ENCODE measurements at regions not wholly inside any gene's neighbourhood (a gene's known extent, or its start where the extent isn't known, plus 50 kb on each side); places are given as distances from the start of the nearest gene placed in this dataset.

GRCh38 chr3:72698154-72698917 lies 149.9 kb downstream of the SHQ1 start:
- H3K9me3 ChIP-seq (ENCODE audit: control insufficient read depth in 1 of 2, low read length in 2 of 2): no peaks in the 10 kb centered on the region
- H3K4me3 ChIP-seq (ENCODE audit: low read depth in 1 of 2, low read length in 2 of 2): no peak overlapping the region
- no peaks in the 10 kb centered on the region for H3K27me3 ChIP-seq (ENCODE audit: low read depth, low read length)
- peaks cover 0 to 7% of the 10 kb centered on the region in 2 donors for H3K4me1 ChIP-seq (ENCODE audit: control insufficient read depth in 1 of 2, insufficient read depth in 2 of 2, low read length in 2 of 2)
- no peaks in the 10 kb centered on the region for H3K36me3 ChIP-seq (ENCODE audit: control insufficient read depth in 1 of 2, insufficient read depth in 2 of 2, low read length in 2 of 2)
- no peak overlapping the region for H3K27ac ChIP-seq (ENCODE audit: low read length)

DNA sequence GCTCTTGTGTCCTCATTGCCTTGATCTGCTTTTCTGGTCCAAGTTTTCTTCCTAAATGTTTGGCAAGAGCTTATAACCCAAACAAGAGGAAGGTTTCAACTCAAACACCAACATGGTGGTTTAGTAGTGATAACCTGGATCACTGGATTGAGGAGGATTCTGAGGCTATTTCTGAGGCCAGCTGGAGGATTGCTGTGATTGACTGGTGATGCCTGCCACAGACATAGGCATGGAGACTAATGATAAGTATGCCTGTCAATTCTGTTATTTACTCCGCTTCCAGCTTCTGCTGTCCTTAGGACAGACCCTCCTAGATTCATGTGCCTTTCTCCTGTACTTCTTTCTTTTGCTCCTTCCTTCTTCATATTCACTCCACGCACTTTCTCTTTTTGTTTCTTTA lies 150.5 kb downstream of the SHQ1 start:
- H3K9me3 ChIP-seq (ENCODE audit: control insufficient read depth in 1 of 2, low read length in 2 of 2): no peaks in the 10 kb centered on the region
- no peak overlapping the region for H3K4me3 ChIP-seq (ENCODE audit: low read depth in 1 of 2, low read length in 2 of 2)
- H3K4me1 ChIP-seq (ENCODE audit: control insufficient read depth in 1 of 2, insufficient read depth in 2 of 2, low read length in 2 of 2): peaks cover 0 to 7% of the 10 kb centered on the region in 2 donors
- no peak overlapping the region for H3K27ac ChIP-seq (ENCODE audit: low read length)
- H3K36me3 ChIP-seq (ENCODE audit: control insufficient read depth in 1 of 2, insufficient read depth in 2 of 2, low read length in 2 of 2): no peaks in the 10 kb centered on the region
- H3K27me3 ChIP-seq (ENCODE audit: low read depth, low read length): no peaks in the 10 kb centered on the region

DNA sequence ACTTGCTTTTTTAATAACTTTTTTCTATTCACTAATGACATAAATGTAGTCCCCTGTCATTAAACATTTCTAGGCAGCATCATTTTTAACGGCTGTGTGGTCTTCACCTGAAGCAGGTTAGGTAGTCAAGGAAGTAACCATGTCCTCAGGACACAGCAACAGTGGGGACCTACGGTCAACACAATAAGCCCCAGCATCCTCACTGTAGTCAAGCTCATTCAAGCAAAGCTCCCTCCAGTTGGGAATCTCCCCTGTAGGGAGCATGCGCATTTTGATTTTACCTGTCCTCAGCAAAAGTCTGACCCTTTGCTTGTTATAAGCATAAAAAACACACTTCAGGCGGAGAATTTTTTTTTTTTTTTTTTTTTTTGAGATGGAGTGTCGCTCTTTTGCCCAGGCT lies 151.4 kb downstream of the SHQ1 start:
- Histone ChIP-seq H3K4me3 (ENCODE audit: low read depth in 1 of 2, low read length in 2 of 2) (no peak overlapping the region), H3K27ac (ENCODE audit: low read length) (no peak overlapping the region), H3K4me1 (ENCODE audit: control insufficient read depth in 1 of 2, insufficient read depth in 2 of 2, low read length in 2 of 2) (peaks cover 0 to 7% of the 10 kb centered on the region in 2 donors), H3K27me3 (ENCODE audit: low read depth, low read length) (no peaks in the 10 kb centered on the region), H3K9me3 (ENCODE audit: control insufficient read depth in 1 of 2, low read length in 2 of 2) (no peaks in the 10 kb centered on the region), H3K36me3 (ENCODE audit: control insufficient read depth in 1 of 2, insufficient read depth in 2 of 2, low read length in 2 of 2) (no peaks in the 10 kb centered on the region)

GRCh38 chr3:72694398-72694797 lies 153.8 kb downstream of the SHQ1 start:
- no peak overlapping the region for H3K4me3 ChIP-seq (ENCODE audit: low read depth in 1 of 2, low read length in 2 of 2)
- H3K36me3 ChIP-seq (ENCODE audit: control insufficient read depth in 1 of 2, insufficient read depth in 2 of 2, low read length in 2 of 2): no peaks in the 10 kb centered on the region
- no peaks in the 10 kb centered on the region for H3K9me3 ChIP-seq (ENCODE audit: control insufficient read depth in 1 of 2, low read length in 2 of 2)
- H3K27ac ChIP-seq (ENCODE audit: low read length): no peak overlapping the region
- peaks cover 0 to 7% of the 10 kb centered on the region in 2 donors for H3K4me1 ChIP-seq (ENCODE audit: control insufficient read depth in 1 of 2, insufficient read depth in 2 of 2, low read length in 2 of 2)
- no peaks in the 10 kb centered on the region for H3K27me3 ChIP-seq (ENCODE audit: low read depth, low read length)

DNA sequence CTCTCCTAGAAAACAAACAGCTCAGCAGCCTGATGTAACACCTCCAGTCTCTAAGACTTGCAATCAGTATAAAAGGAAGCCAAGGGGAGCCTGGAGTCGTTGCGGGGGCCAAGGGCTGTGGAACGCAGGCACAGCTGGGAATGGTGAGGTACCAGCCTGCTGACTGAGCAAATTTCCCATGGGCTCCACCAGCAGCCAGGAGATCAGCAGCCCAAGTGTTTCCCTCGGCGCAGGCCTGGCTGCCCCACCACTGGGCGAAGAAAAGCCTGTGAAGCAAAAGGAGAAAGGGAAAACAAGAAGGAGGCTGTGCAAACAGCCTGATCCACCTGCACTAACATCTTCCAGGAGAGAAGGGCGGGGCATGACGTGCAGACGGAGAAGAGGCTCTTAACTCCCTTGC lies 155.3 kb downstream of the SHQ1 start:
- Histone ChIP-seq H3K4me1 (ENCODE audit: control insufficient read depth in 1 of 2, insufficient read depth in 2 of 2, low read length in 2 of 2) (peaks cover 0 to 7% of the 10 kb centered on the region in 2 donors), H3K27ac (ENCODE audit: low read length) (no peak overlapping the region), H3K4me3 (ENCODE audit: low read depth in 1 of 2, low read length in 2 of 2) (no peak overlapping the region), H3K36me3 (ENCODE audit: control insufficient read depth in 1 of 2, insufficient read depth in 2 of 2, low read length in 2 of 2) (no peaks in the 10 kb centered on the region), H3K27me3 (ENCODE audit: low read depth, low read length) (no peaks in the 10 kb centered on the region), H3K9me3 (ENCODE audit: control insufficient read depth in 1 of 2, low read length in 2 of 2) (no peaks in the 10 kb centered on the region)

- H3K27ac ChIP-seq (ENCODE audit: low read length): no peak overlapping the region
- peaks cover 0 to 7% of the 10 kb centered on the region in 2 donors for H3K4me1 ChIP-seq (ENCODE audit: control insufficient read depth in 1 of 2, insufficient read depth in 2 of 2, low read length in 2 of 2)
- no peaks in the 10 kb centered on the region for H3K9me3 ChIP-seq (ENCODE audit: control insufficient read depth in 1 of 2, low read length in 2 of 2)
- no peaks in the 10 kb centered on the region for H3K27me3 ChIP-seq (ENCODE audit: low read depth, low read length)
- H3K36me3 ChIP-seq (ENCODE audit: control insufficient read depth in 1 of 2, insufficient read depth in 2 of 2, low read length in 2 of 2): no peaks in the 10 kb centered on the region
- H3K4me3 ChIP-seq (ENCODE audit: low read depth in 1 of 2, low read length in 2 of 2): no peak overlapping the region
Measured at GRCh38 chr3:72690629-72691028, 157.6 kb downstream of the SHQ1 start.

GRCh38 chr3:72682936-72683452 lies 165.3 kb downstream of the SHQ1 start:
- H3K4me1 ChIP-seq (ENCODE audit: control insufficient read depth in 1 of 2, insufficient read depth in 2 of 2, low read length in 2 of 2): no peaks in the 10 kb centered on the region
- no peak overlapping the region for H3K27ac ChIP-seq (ENCODE audit: low read length)
- no peaks in the 10 kb centered on the region for H3K9me3 ChIP-seq (ENCODE audit: control insufficient read depth in 1 of 2, low read length in 2 of 2)
- no peaks in the 10 kb centered on the region for H3K27me3 ChIP-seq (ENCODE audit: low read depth, low read length)
- no peaks in the 10 kb centered on the region for H3K36me3 ChIP-seq (ENCODE audit: control insufficient read depth in 1 of 2, insufficient read depth in 2 of 2, low read length in 2 of 2)
- no peak overlapping the region for H3K4me3 ChIP-seq (ENCODE audit: low read depth in 1 of 2, low read length in 2 of 2)

GRCh38 chr3:72681598-72681997 lies 166.6 kb downstream of the SHQ1 start:
- no peaks in the 10 kb centered on the region for H3K36me3 ChIP-seq (ENCODE audit: control insufficient read depth in 1 of 2, insufficient read depth in 2 of 2, low read length in 2 of 2)
- H3K27me3 ChIP-seq (ENCODE audit: low read depth, low read length): no peaks in the 10 kb centered on the region
- H3K4me3 ChIP-seq (ENCODE audit: low read depth in 1 of 2, low read length in 2 of 2): no peak overlapping the region
- H3K4me1 ChIP-seq (ENCODE audit: control insufficient read depth in 1 of 2, insufficient read depth in 2 of 2, low read length in 2 of 2): no peaks in the 10 kb centered on the region
- H3K27ac ChIP-seq (ENCODE audit: low read length): no peak overlapping the region
- H3K9me3 ChIP-seq (ENCODE audit: control insufficient read depth in 1 of 2, low read length in 2 of 2): no peaks in the 10 kb centered on the region

GRCh38 chr3:72680766-72681165 lies 167.5 kb downstream of the SHQ1 start:
- Histone ChIP-seq H3K27ac (ENCODE audit: low read length) (no peak overlapping the region), H3K36me3 (ENCODE audit: control insufficient read depth in 1 of 2, insufficient read depth in 2 of 2, low read length in 2 of 2) (no peaks in the 10 kb centered on the region), H3K4me1 (ENCODE audit: control insufficient read depth in 1 of 2, insufficient read depth in 2 of 2, low read length in 2 of 2) (no peaks in the 10 kb centered on the region), H3K9me3 (ENCODE audit: control insufficient read depth in 1 of 2, low read length in 2 of 2) (no peaks in the 10 kb centered on the region), H3K27me3 (ENCODE audit: low read depth, low read length) (no peaks in the 10 kb centered on the region), H3K4me3 (ENCODE audit: low read depth in 1 of 2, low read length in 2 of 2) (no peak overlapping the region)

GRCh38 chr3:72679540-72680198 lies 168.6 kb downstream of the SHQ1 start:
- Histone ChIP-seq H3K27ac (ENCODE audit: low read length) (no peak overlapping the region), H3K4me1 (ENCODE audit: control insufficient read depth in 1 of 2, insufficient read depth in 2 of 2, low read length in 2 of 2) (no peaks in the 10 kb centered on the region), H3K9me3 (ENCODE audit: control insufficient read depth in 1 of 2, low read length in 2 of 2) (no peaks in the 10 kb centered on the region)

GRCh38 chr3:72678867-72679266 lies 169.4 kb downstream of the SHQ1 start:
- H3K36me3 ChIP-seq (ENCODE audit: control insufficient read depth in 1 of 2, insufficient read depth in 2 of 2, low read length in 2 of 2): no peaks in the 10 kb centered on the region
- H3K4me1 ChIP-seq (ENCODE audit: control insufficient read depth in 1 of 2, insufficient read depth in 2 of 2, low read length in 2 of 2): no peaks in the 10 kb centered on the region
- H3K9me3 ChIP-seq (ENCODE audit: control insufficient read depth in 1 of 2, low read length in 2 of 2): no peaks in the 10 kb centered on the region
- H3K4me3 ChIP-seq (ENCODE audit: low read depth in 1 of 2, low read length in 2 of 2): no peak overlapping the region
- no peaks in the 10 kb centered on the region for H3K27me3 ChIP-seq (ENCODE audit: low read depth, low read length)
- no peak overlapping the region for H3K27ac ChIP-seq (ENCODE audit: low read length)

More at GRCh38 chr3:72679540-72680198, 168.6 kb downstream of the SHQ1 start:
- Histone ChIP-seq H3K36me3 (ENCODE audit: control insufficient read depth in 1 of 2, insufficient read depth in 2 of 2, low read length in 2 of 2) (no peaks in the 10 kb centered on the region), H3K4me3 (ENCODE audit: low read depth in 1 of 2, low read length in 2 of 2) (no peak overlapping the region), H3K27me3 (ENCODE audit: low read depth, low read length) (no peaks in the 10 kb centered on the region)
